GM12878 (cell line): ENCODE measurements at regions not wholly inside any gene's neighbourhood (a gene's known extent, or its start where the extent isn't known, plus 50 kb on each side); places are given as distances from the start of the nearest gene placed in this dataset.

Source experiments
- ATAC-seq: fragments of 200-7000 bp; cut with Tn5 transposase; 3 replicates; pipeline ENCODE4 v1.9.1; 2020; ENCODE audit warnings: mild to moderate bottlenecking, moderate library complexity
- BruUV-seq: library from RNA; stranded (reverse); fragments of 400-500 nt; replicated peaks from 2 replicates; lab custom pipeline; 2021; lab: Mats Ljungman, UMichigan
- CTCF ChIA-PET: fragments of 300-600 bp; sonication (Branson Sonifier 250); formaldehyde crosslinking; extraction: SDS; loops from one replicate; lab custom pipeline; 2021; ENCODE audit warnings: inconsistent platforms; lab: Yijun Ruan, JAX
- POLR2A ChIA-PET: fragments of 350-600 bp; formaldehyde crosslinking; extraction: SDS; loops from one replicate; lab custom pipeline; 2021; ENCODE audit warnings: inconsistent platforms; lab: Charles Lee
- RAD21 ChIA-PET: fragments of 300-600 bp; sonication (Branson Sonifier 250); formaldehyde crosslinking; loops from one replicate; lab custom pipeline; 2023; ENCODE audit warnings: antibody characterized with exemption; ENCODE audit not compliant: unreplicated experiment; lab: Charles Lee
- SMC1A ChIA-PET: fragments of 300-600 bp; sonication (Branson Sonifier 250); formaldehyde crosslinking; loops from one replicate; lab custom pipeline; 2023; ENCODE audit not compliant: unreplicated experiment, uncharacterized antibody; lab: Charles Lee
- DNase-seq: peaks from one replicate; pipeline ENCODE4 v3.0.0-alpha.2; 2011; ENCODE audit warnings: low read depth, low spot score
- FAIRE-seq: peaks from 3 replicates; lab custom pipeline; 2011; peaks lifted over from hg19 to GRCh38; lab: Jason Lieb, UNC
- H2AFZ ChIP-seq: 2 replicates; pipeline ENCODE4 v1.6.0; 2011; ENCODE audit warnings: low read depth, low read length, control low read depth; ENCODE audit not compliant: control insufficient read depth
- H3K27ac ChIP-seq: 2 replicates; pipeline ENCODE4 v1.5.1; 2011; ENCODE audit warnings: control low read depth; ENCODE audit not compliant: control insufficient read depth, insufficient read depth
- H3K27me3 ChIP-seq, 2 experiments: replicated peaks in 1 of 2; 2 replicates each; pipeline versions ENCODE4 v1.6.0 to v1.6.1; 2011; ENCODE audit warnings: low read length in 1 of 2; ENCODE audit not compliant: control insufficient read depth in 2 of 2, insufficient read depth in 2 of 2
- H3K36me3 ChIP-seq, 2 experiments: 2 replicates each; pipeline ENCODE4 v1.5.1; 2011; ENCODE audit warnings: low read length in 1 of 2; ENCODE audit not compliant: control insufficient read depth in 2 of 2, insufficient read depth in 2 of 2
- H3K4me1 ChIP-seq: 2 replicates; pipeline ENCODE4 v1.6.1; 2011; ENCODE audit warnings: mild to moderate bottlenecking, low read length, moderate library complexity, mixed read lengths; ENCODE audit not compliant: control insufficient read depth, insufficient read depth
- H3K4me2 ChIP-seq: 2 replicates; pipeline ENCODE4 v1.6.0; 2011; ENCODE audit warnings: control low read depth; ENCODE audit not compliant: control insufficient read depth, insufficient read depth
- H3K4me3 ChIP-seq: fragments of 200-600 bp; sonication (generic); 2 replicates; pipeline ENCODE4 v1.5.1; 2016
- H3K79me2 ChIP-seq: 2 replicates; pipeline ENCODE4 v1.6.0; 2011; ENCODE audit warnings: low read length; ENCODE audit not compliant: control insufficient read depth, insufficient read depth
- H3K9ac ChIP-seq: 2 replicates; pipeline ENCODE4 v1.8.0; 2011; ENCODE audit warnings: low read length, control low read depth, mixed read lengths; ENCODE audit not compliant: control insufficient read depth, insufficient read depth
- H3K9me3 ChIP-seq: replicated peaks from 3 replicates; pipeline ENCODE4 v1.5.1; 2011; ENCODE audit warnings: mild to moderate bottlenecking, low read length; ENCODE audit not compliant: control insufficient read depth, insufficient read depth
- H4K20me1 ChIP-seq: 2 replicates; pipeline ENCODE4 v1.6.0; 2011; ENCODE audit not compliant: control insufficient read depth, insufficient read depth
- ASH2L ChIP-seq: fragments of 300-600, 200-600 bp; sonication (generic); IDR thresholded peaks from 2 replicates; pipeline ENCODE4 v1.6.1; 2017; ENCODE audit warnings: low read depth, mild to moderate bottlenecking, borderline replicate concordance
- EGR1 ChIP-seq, 2 experiments: IDR thresholded peaks; 1 replicate in 1 of 2; 2 replicates in 1 of 2; pipeline ENCODE4 v1.6.1; 2011 to 2012; ENCODE audit warnings: low read depth in 2 of 2, low read length in 2 of 2, borderline replicate concordance in 1 of 2, mild to moderate bottlenecking in 1 of 2, moderate library complexity in 1 of 2
- ESRRA ChIP-seq: IDR thresholded peaks from 2 replicates; pipeline ENCODE4 v1.6.1; 2012; ENCODE audit warnings: mild to moderate bottlenecking, low read length, improper control_type of control experiment
- FOS ChIP-seq: IDR thresholded peaks from 3 replicates; pipeline ENCODE4 v1.6.1; 2011; ENCODE audit warnings: borderline replicate concordance; ENCODE audit not compliant: insufficient read length; ENCODE audit errors: extremely low read depth
- HDAC6 ChIP-seq: fragments of 200-600 bp; sonication (generic); IDR thresholded peaks from one replicate; pipeline ENCODE4 v1.8.0; 2017; ENCODE audit warnings: antibody characterized with exemption; ENCODE audit not compliant: unreplicated experiment
- MXI1 ChIP-seq: fragments of 150-350 bp; IDR thresholded peaks from 2 replicates; pipeline ENCODE4 v1.6.1; 2011; ENCODE audit warnings: low read depth, mild to moderate bottlenecking, inconsistent platforms, low read length, improper control_type of control experiment
- NR2F1 ChIP-seq: fragments of 450-650 bp; conservative IDR thresholded peaks from 2 replicates; pipeline ENCODE4 v1.6.1; 2017; ENCODE audit warnings: mild to moderate bottlenecking
- PAX8 ChIP-seq: fragments of 450-650 bp; IDR thresholded peaks from 2 replicates; pipeline ENCODE4 v1.6.1; 2017; ENCODE audit warnings: mild to moderate bottlenecking, moderate library complexity
- PML ChIP-seq: IDR thresholded peaks from 2 replicates; pipeline ENCODE4 v1.6.1; 2012; ENCODE audit warnings: low read length, inconsistent platforms
- RAD51 ChIP-seq: fragments of 450-650 bp; IDR thresholded peaks from 2 replicates; pipeline ENCODE4 v1.6.1; 2016; ENCODE audit warnings: moderate library complexity, mild to moderate bottlenecking, inconsistent platforms
- SIN3A ChIP-seq: IDR thresholded peaks from 2 replicates; pipeline ENCODE4 v1.6.1; 2012; ENCODE audit warnings: low read depth, low read length, improper control_type of control experiment
- SMAD5 ChIP-seq: IDR thresholded peaks from 2 replicates; pipeline ENCODE4 v1.6.1; 2016; ENCODE audit warnings: antibody characterized with exemption, low read depth
- SP1 ChIP-seq: IDR thresholded peaks from one replicate; pipeline ENCODE4 v1.6.1; 2011; ENCODE audit warnings: low read depth, low read length
- YBX1 ChIP-seq: fragments of 450-650 bp; IDR thresholded peaks from 2 replicates; pipeline ENCODE4 v1.6.1; 2016; ENCODE audit warnings: antibody characterized with exemption
- ZNF384 ChIP-seq: IDR thresholded peaks from 2 replicates; pipeline ENCODE4 v1.6.1; 2012; ENCODE audit warnings: low read depth, mild to moderate bottlenecking, low read length, improper control_type of control experiment, borderline replicate concordance
- WGBS: methylation state at CpG from one replicate; pipeline ENCODE4 v1.1.6; 2016; ENCODE audit warnings: low lambda C conversion rate; ENCODE audit not compliant: insufficient replicate concordance, insufficient coverage; ENCODE audit errors: missing lambda C conversion rate; 5-methylcytosine and 5-hydroxymethylcytosine counted together
- in situ Hi-C: fragments of 300-500 bp; cut with MboI; formaldehyde crosslinking; loops from 9 replicates; pipeline ENCODE4 v1.14.3; 2018; ENCODE audit warnings: mixed read lengths
- intact Hi-C: fragments of 100-400 bp; cut with micrococcal nuclease; formaldehyde crosslinking; loops from one replicate; pipeline ENCODE4 v1.14.2; 2022; ENCODE audit not compliant: unreplicated experiment
- TF ChIP-seq, protein P1 (sequence below): fragments of 450-650 bp; IDR thresholded peaks from 2 replicates; pipeline ENCODE4 v1.6.1; 2014; ENCODE audit warnings: mild to moderate bottlenecking
- TF ChIP-seq, protein P2 (sequence below): fragments of 450-650 bp; IDR thresholded peaks from 2 replicates; pipeline ENCODE4 v1.6.1; 2017; ENCODE audit warnings: mild to moderate bottlenecking, moderate library complexity
- TF ChIP-seq, protein P3 (sequence below): IDR thresholded peaks from 2 replicates; pipeline ENCODE4 v1.6.1; 2011; ENCODE audit warnings: mild to moderate bottlenecking, low read depth, low read length, moderate library complexity; ENCODE audit not compliant: insufficient replicate concordance
- TF ChIP-seq, protein P4 (sequence below): IDR thresholded peaks from 2 replicates; pipeline ENCODE4 v1.6.1; 2012; ENCODE audit warnings: low read depth, low read length, improper control_type of control experiment

DNA sequence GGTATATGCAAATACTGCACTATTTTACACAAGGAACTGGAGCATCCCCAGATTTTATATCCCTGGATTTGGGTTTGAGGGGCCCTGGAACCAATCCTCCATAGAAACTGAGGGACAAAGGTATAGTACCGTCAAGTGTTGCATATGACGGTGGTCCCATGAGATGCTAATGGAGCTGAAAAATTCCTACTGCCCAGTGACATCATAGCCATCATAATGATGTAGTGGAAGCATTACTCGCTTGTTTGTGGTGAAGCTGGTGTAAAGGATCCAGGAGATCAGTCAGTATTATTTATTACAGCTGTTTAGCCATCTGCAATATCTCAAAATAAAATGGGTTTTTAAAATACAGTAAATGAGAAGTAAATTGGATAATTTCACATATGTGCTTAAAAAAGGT is 496.6 kb upstream of the HS6ST1 start:
- H3K4me2 ChIP-seq, result no peak overlapping the region
- H3K9me3 ChIP-seq, result no peaks in the 10 kb centered on the region
- ChIA-PET RAD21 (no interaction called here), SMC1A (no interaction called here), CTCF (no interaction called here)
- H4K20me1 ChIP-seq, result no peaks in the 10 kb centered on the region
- intact Hi-C loops (no loop called here), in situ Hi-C loops (no loop called here)
- H3K27me3 ChIP-seq, result no peaks in the 10 kb centered on the region
- H2AFZ ChIP-seq, result no peak overlapping the region
- DNase-seq, result no peak
- WGBS, result 64% methylated on average over 3 of the region's 3 CpGs
- no peak overlapping the region for H3K4me3 ChIP-seq
- ATAC-seq, result no peak
- no peak overlapping the region for H3K9ac ChIP-seq
- H3K27ac ChIP-seq, result no peak overlapping the region
- no peak for FAIRE-seq
- H3K36me3 ChIP-seq, result no peaks in the 10 kb centered on the region
- no peaks in the 10 kb centered on the region for H3K79me2 ChIP-seq
- TF ChIP-seq MXI1, result no peak
- no peak for TF ChIP-seq PAX8
- TF ChIP-seq ASH2L, result no peak
- TF ChIP-seq, protein P1, sequence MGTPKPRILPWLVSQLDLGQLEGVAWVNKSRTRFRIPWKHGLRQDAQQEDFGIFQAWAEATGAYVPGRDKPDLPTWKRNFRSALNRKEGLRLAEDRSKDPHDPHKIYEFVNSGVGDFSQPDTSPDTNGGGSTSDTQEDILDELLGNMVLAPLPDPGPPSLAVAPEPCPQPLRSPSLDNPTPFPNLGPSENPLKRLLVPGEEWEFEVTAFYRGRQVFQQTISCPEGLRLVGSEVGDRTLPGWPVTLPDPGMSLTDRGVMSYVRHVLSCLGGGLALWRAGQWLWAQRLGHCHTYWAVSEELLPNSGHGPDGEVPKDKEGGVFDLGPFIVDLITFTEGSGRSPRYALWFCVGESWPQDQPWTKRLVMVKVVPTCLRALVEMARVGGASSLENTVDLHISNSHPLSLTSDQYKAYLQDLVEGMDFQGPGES, result no peak
- no peak for TF ChIP-seq SMAD5
- TF ChIP-seq SIN3A, result no peak
- TF ChIP-seq RAD51, result no peak
- TF ChIP-seq, protein P2, sequence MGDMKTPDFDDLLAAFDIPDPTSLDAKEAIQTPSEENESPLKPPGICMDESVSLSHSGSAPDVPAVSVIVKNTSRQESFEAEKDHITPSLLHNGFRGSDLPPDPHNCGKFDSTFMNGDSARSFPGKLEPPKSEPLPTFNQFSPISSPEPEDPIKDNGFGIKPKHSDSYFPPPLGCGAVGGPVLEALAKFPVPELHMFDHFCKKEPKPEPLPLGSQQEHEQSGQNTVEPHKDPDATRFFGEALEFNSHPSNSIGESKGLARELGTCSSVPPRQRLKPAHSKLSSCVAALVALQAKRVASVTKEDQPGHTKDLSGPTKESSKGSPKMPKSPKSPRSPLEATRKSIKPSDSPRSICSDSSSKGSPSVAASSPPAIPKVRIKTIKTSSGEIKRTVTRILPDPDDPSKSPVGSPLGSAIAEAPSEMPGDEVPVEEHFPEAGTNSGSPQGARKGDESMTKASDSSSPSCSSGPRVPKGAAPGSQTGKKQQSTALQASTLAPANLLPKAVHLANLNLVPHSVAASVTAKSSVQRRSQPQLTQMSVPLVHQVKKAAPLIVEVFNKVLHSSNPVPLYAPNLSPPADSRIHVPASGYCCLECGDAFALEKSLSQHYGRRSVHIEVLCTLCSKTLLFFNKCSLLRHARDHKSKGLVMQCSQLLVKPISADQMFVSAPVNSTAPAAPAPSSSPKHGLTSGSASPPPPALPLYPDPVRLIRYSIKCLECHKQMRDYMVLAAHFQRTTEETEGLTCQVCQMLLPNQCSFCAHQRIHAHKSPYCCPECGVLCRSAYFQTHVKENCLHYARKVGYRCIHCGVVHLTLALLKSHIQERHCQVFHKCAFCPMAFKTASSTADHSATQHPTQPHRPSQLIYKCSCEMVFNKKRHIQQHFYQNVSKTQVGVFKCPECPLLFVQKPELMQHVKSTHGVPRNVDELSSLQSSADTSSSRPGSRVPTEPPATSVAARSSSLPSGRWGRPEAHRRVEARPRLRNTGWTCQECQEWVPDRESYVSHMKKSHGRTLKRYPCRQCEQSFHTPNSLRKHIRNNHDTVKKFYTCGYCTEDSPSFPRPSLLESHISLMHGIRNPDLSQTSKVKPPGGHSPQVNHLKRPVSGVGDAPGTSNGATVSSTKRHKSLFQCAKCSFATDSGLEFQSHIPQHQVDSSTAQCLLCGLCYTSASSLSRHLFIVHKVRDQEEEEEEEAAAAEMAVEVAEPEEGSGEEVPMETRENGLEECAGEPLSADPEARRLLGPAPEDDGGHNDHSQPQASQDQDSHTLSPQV, result no peak
- TF ChIP-seq PML, result no peak
- TF ChIP-seq EGR1 (IDR thresholded peaks at IDR 0.05; ENCODE audit: borderline replicate concordance in 1 of 2, low read depth in 2 of 2, low read length in 2 of 2), result no peak
- no peak for TF ChIP-seq SP1
- TF ChIP-seq, protein P3, sequence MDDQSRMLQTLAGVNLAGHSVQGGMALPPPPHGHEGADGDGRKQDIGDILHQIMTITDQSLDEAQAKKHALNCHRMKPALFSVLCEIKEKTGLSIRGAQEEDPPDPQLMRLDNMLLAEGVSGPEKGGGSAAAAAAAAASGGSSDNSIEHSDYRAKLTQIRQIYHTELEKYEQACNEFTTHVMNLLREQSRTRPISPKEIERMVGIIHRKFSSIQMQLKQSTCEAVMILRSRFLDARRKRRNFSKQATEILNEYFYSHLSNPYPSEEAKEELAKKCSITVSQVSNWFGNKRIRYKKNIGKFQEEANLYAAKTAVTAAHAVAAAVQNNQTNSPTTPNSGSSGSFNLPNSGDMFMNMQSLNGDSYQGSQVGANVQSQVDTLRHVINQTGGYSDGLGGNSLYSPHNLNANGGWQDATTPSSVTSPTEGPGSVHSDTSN, result no peak
- TF ChIP-seq, protein P4, sequence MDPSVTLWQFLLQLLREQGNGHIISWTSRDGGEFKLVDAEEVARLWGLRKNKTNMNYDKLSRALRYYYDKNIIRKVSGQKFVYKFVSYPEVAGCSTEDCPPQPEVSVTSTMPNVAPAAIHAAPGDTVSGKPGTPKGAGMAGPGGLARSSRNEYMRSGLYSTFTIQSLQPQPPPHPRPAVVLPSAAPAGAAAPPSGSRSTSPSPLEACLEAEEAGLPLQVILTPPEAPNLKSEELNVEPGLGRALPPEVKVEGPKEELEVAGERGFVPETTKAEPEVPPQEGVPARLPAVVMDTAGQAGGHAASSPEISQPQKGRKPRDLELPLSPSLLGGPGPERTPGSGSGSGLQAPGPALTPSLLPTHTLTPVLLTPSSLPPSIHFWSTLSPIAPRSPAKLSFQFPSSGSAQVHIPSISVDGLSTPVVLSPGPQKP, result no peak
- no peak for TF ChIP-seq ZNF384
- TF ChIP-seq HDAC6, result no peak
- no peak for TF ChIP-seq FOS
- TF ChIP-seq YBX1, result no peak
- TF ChIP-seq ESRRA, result no peak
- TF ChIP-seq NR2F1, result no peak
- TF ChIP-seq, all 136 proteins: peak for 0
- BruUV-seq, result no TSS peak
- POLR2A ChIA-PET, result no interaction called here
- H3K4me1 ChIP-seq, result no peaks in the 10 kb centered on the region
